RWPE2 (cell line): ENCODE measurements at regions not wholly inside any gene's neighbourhood (a gene's known extent, or its start where the extent isn't known, plus 50 kb on each side); places are given as distances from the start of the nearest gene placed in this dataset.
"Not testable (repeated sequence)": the region's sequence is repeated elsewhere in the genome, so short reads cannot be mapped to it uniquely, and the experiment has no call there.

Source experiments
- ATAC-seq: fragments of 200-7000 bp; cut with Tn5 transposase; 3 replicates; pipeline ENCODE4 v1.9.1; 2021; ENCODE audit warnings: low read depth
- DNase-seq: peaks from one replicate; pipeline ENCODE4 v3.0.0-alpha.2; 2020; ENCODE audit warnings: low spot score
- H3K27ac ChIP-seq: fragments of 450-650 bp; 2 replicates; pipeline ENCODE4 v1.5.1; 2017; ENCODE audit warnings: mild to moderate bottlenecking; ENCODE audit not compliant: poor library complexity, severe bottlenecking
- H3K27me3 ChIP-seq: fragments of 250-450 bp; sonication (Bioruptor Pico); 2 replicates; pipeline ENCODE4 v1.5.1; 2021; ENCODE audit warnings: mild to moderate bottlenecking, moderate library complexity; ENCODE audit not compliant: insufficient read depth, poor library complexity, severe bottlenecking
- H3K36me3 ChIP-seq: fragments of 250-450 bp; sonication (Bioruptor Pico); 2 replicates; pipeline ENCODE4 v1.5.1; 2020; ENCODE audit warnings: low read depth, mild to moderate bottlenecking, moderate library complexity
- H3K4me1 ChIP-seq: fragments of 250-450 bp; sonication (Bioruptor Pico); 2 replicates; pipeline ENCODE4 v1.5.1; 2021; ENCODE audit warnings: mild to moderate bottlenecking, moderate library complexity; ENCODE audit not compliant: insufficient read depth, poor library complexity, severe bottlenecking
- H3K4me3 ChIP-seq: fragments of 250-450 bp; sonication (Bioruptor Pico); 2 replicates; pipeline ENCODE4 v1.5.1; 2021; ENCODE audit warnings: mild to moderate bottlenecking, moderate library complexity; ENCODE audit not compliant: severe bottlenecking
- H3K9me3 ChIP-seq: fragments of 250-450 bp; sonication (Bioruptor Pico); 2 replicates; pipeline ENCODE4 v1.5.1; 2021; ENCODE audit warnings: mild to moderate bottlenecking, moderate library complexity; ENCODE audit not compliant: severe bottlenecking
- TF ChIP-seq, protein P1 (sequence below): fragments of 450-650 bp; IDR thresholded peaks from one replicate; pipeline ENCODE4 v1.5.1; 2017; ENCODE audit warnings: mild to moderate bottlenecking, moderate library complexity; ENCODE audit not compliant: poor library complexity, severe bottlenecking

DNA sequence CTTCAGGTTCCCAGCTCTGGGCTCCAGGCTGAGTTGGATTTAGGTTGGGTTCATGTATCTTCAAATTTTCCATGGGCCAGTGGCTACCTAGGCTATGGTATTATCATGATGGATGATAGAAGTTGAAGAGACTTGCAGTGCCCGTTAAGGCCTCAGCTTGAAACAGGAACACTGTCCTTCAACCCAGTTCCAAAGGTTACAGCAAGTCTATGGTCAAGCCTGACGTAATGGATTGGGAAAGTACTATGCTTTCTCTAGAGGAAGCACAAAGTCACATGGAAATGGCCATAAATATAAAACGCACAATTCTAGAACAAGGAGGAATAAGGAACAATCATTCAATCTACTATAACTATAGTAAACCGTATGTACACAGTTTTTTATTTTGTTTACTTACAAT lies 593.2 kb downstream of the ZEB2 start:
- Histone ChIP-seq H3K27me3 (no peaks in the 10 kb centered on the region), H3K4me1 (no peaks in the 10 kb centered on the region), H3K4me3 (no peak overlapping the region), H3K9me3 (no peaks in the 10 kb centered on the region), H3K27ac (no peak overlapping the region), H3K36me3 (no peaks in the 10 kb centered on the region)
- no peak for ATAC-seq
- DNase-seq: no peak
- TF ChIP-seq, protein P1, sequence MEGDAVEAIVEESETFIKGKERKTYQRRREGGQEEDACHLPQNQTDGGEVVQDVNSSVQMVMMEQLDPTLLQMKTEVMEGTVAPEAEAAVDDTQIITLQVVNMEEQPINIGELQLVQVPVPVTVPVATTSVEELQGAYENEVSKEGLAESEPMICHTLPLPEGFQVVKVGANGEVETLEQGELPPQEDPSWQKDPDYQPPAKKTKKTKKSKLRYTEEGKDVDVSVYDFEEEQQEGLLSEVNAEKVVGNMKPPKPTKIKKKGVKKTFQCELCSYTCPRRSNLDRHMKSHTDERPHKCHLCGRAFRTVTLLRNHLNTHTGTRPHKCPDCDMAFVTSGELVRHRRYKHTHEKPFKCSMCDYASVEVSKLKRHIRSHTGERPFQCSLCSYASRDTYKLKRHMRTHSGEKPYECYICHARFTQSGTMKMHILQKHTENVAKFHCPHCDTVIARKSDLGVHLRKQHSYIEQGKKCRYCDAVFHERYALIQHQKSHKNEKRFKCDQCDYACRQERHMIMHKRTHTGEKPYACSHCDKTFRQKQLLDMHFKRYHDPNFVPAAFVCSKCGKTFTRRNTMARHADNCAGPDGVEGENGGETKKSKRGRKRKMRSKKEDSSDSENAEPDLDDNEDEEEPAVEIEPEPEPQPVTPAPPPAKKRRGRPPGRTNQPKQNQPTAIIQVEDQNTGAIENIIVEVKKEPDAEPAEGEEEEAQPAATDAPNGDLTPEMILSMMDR: no peak

DNA sequence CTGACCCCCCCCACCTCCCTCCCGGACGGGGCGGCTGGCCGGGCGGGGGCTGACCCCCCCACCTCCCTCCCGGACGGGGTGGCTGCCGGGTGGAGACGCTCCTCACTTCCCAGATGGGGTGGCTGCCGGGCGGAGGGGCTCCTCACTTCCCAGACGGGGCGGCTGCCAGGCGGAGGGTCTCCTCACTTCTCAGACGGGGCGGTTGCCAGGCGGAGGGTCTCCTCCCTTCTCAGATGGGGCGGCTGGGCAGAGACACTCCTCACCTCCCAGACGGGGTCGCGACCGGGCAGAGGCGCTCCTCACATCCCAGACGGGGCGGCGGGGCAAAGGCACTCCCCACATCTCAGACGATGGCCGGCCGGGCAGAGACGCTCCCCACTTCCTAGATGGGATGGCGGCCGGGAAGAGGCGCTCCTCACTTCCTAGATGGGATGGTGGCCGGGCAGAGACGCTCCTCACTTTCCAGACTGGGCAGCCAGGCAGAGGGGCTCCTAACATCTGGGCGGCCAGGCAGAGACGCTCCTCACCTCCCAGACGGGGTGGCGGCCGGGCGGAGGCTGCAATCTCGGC lies 597.6 kb downstream of the ZEB2 start:
- H3K36me3 ChIP-seq, H3K4me3 ChIP-seq, H3K4me1 ChIP-seq, ATAC-seq, H3K27ac ChIP-seq, DNase-seq, H3K27me3 ChIP-seq: not testable (repeated sequence)
- peaks cover 12% of the 10 kb centered on the region for H3K9me3 ChIP-seq

- Histone ChIP-seq H3K4me3 (no peak overlapping the region), H3K27me3 (no peaks in the 10 kb centered on the region), H3K9me3 (peaks cover 12% of the 10 kb centered on the region), H3K4me1 (no peaks in the 10 kb centered on the region), H3K27ac (no peak overlapping the region), H3K36me3 (no peaks in the 10 kb centered on the region)
- TF ChIP-seq, protein P1: no peak
- no peak for DNase-seq
- ATAC-seq: no peak
Measured at GRCh38 chr2:143918465-143918989, 601.4 kb downstream of the ZEB2 start.

DNA sequence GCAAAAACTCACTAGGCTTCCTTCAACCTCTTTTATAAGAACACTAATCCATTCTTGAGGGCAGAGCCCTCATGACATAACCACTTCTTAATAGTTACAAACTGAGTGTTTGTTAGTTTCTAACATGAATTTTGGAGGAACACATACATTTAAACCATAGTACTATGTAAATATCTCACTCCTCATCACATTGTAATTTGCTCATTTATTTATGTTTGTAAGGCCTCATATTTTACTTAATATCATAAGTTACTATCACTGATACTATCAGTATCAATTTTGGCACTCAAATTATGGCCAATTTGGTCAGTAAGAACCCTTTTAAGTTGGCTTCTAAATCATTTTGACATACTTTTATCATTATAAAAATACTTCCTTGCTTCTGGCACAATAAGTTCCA lies 603.1 kb downstream of the ZEB2 start:
- Histone ChIP-seq H3K27ac (no peak overlapping the region), H3K4me1 (no peaks in the 10 kb centered on the region), H3K4me3 (no peak overlapping the region), H3K9me3 (peaks cover 12% of the 10 kb centered on the region), H3K27me3 (no peaks in the 10 kb centered on the region), H3K36me3 (no peaks in the 10 kb centered on the region)
- DNase-seq (no peak), ATAC-seq (no peak)
- TF ChIP-seq, protein P1: no peak

- no peaks in the 10 kb centered on the region for H3K27me3 ChIP-seq
- H3K27ac ChIP-seq: no peak overlapping the region
- no peaks in the 10 kb centered on the region for H3K4me1 ChIP-seq
- H3K36me3 ChIP-seq: no peaks in the 10 kb centered on the region
- TF ChIP-seq, protein P1: no peak
- DNase-seq (no peak), ATAC-seq (no peak)
- no peaks in the 10 kb centered on the region for H3K9me3 ChIP-seq
- H3K4me3 ChIP-seq: no peak overlapping the region
Measured at GRCh38 chr2:143909577-143910353, 610.2 kb downstream of the ZEB2 start.
